ENCODE measurements at regions not wholly inside any gene's neighbourhood (a gene's known extent, or its start where the extent isn't known, plus 50 kb on each side); places are given as distances from the start of the nearest gene placed in this dataset.

GRCh38 chr3:16673530-16673929 lies 68.3 kb upstream of the DAZL start:
- no peak overlapping the region for H3K27ac ChIP-seq (ENCODE audit: low read depth, low read length)
- peaks cover 4% of the 10 kb centered on the region; the same call in 1 of the 2 replicates for H3K36me3 ChIP-seq (ENCODE audit: insufficient read depth, low read length)
- no peaks in the 10 kb centered on the region for H3K79me2 ChIP-seq (ENCODE audit: control insufficient read depth, insufficient read depth, low read length, unreplicated experiment)
- no peaks in the 10 kb centered on the region for H3K4me1 ChIP-seq (ENCODE audit: control insufficient read depth, insufficient read depth, low read length, unreplicated experiment)
- H2AFZ ChIP-seq (ENCODE audit: low read length, unreplicated experiment): no peak overlapping the region
- no peaks in the 10 kb centered on the region for H3K27me3 ChIP-seq (ENCODE audit: insufficient read depth, low read length)
- no peak overlapping the region for H3K4me3 ChIP-seq (ENCODE audit: low read depth, low read length)

DNA sequence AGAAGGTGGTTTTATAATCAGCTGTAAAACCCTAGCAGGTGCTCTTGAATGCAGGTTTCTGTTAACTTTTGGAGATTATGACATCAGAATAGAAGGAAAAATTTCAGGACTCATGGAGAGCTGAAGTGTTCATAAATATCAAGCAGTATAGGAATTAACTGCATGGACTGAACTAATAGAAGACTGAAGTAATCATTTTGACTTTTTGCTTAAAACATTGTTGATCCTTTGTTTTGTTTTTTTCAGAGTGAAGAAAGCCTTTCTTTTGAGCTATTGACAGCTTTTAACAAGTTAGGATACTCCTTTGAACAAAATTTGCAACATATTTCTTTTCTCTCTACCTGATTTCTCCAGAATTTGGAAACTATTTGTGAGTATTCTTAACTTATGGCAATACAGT lies 70.6 kb upstream of the DAZL start:
- Histone ChIP-seq H3K79me2 (ENCODE audit: control insufficient read depth, insufficient read depth, low read length, unreplicated experiment) (no peaks in the 10 kb centered on the region), H2AFZ (ENCODE audit: low read length, unreplicated experiment) (no peak overlapping the region), H3K4me3 (ENCODE audit: low read depth, low read length) (no peak overlapping the region), H3K4me1 (ENCODE audit: control insufficient read depth, insufficient read depth, low read length, unreplicated experiment) (no peaks in the 10 kb centered on the region), H3K36me3 (ENCODE audit: insufficient read depth, low read length) (peaks cover 4% of the 10 kb centered on the region; the same call in 1 of the 2 replicates), H3K27me3 (ENCODE audit: insufficient read depth, low read length) (no peaks in the 10 kb centered on the region), H3K27ac (ENCODE audit: low read depth, low read length) (no peak overlapping the region)

DNA sequence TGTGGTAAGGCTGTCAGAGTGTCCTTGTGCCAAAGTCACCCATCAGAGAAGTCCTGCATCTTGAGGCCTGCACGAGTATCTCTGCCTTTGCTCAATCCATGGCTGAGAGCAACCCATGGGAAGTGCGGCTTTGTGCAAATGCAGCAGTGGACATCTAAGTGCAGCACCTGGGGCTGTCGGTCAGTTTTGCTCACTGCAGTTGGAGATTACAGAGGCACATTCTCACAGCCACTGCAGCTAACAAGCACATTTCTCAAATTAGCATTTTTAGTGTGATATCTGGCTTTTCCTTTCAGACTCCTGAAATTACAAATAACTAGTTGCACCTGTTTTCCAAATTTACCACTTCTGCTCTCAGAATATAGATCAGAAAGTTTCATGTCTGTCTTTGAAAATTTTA lies 81.5 kb upstream of the DAZL start:
- no peaks in the 10 kb centered on the region for H3K79me2 ChIP-seq (ENCODE audit: control insufficient read depth, insufficient read depth, low read length, unreplicated experiment)
- H3K36me3 ChIP-seq (ENCODE audit: insufficient read depth, low read length): no peaks in the 10 kb centered on the region
- peaks cover 8% of the 10 kb centered on the region; the same call in 1 of the 2 replicates for H3K27me3 ChIP-seq (ENCODE audit: insufficient read depth, low read length)
- no peak overlapping the region for H3K27ac ChIP-seq (ENCODE audit: low read depth, low read length)
- H2AFZ ChIP-seq (ENCODE audit: low read length, unreplicated experiment): no peak overlapping the region
- no peaks in the 10 kb centered on the region for H3K4me1 ChIP-seq (ENCODE audit: control insufficient read depth, insufficient read depth, low read length, unreplicated experiment)
- no peak overlapping the region for H3K4me3 ChIP-seq (ENCODE audit: low read depth, low read length)

DNA sequence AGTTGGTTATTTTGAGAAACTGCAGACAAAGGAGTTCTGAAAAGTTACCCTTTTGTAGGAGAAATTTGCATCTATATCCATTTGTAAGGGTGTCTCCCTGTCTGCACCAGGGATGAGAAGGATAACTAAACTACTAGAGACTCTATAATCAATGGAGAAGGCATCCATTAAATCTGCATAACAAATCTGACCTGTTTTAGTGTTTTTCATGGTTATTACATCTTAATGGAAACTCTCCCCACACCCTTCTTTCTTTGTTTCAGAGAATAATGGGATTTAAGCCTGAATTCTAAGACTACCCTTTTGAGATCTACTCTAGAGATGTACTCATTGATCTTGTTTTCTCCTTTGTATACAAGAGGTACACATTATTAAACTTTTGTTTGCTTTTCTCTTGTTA lies 82.0 kb upstream of the DAZL start:
- Histone ChIP-seq H2AFZ (ENCODE audit: low read length, unreplicated experiment) (no peak overlapping the region), H3K36me3 (ENCODE audit: insufficient read depth, low read length) (no peaks in the 10 kb centered on the region), H3K79me2 (ENCODE audit: control insufficient read depth, insufficient read depth, low read length, unreplicated experiment) (no peaks in the 10 kb centered on the region), H3K27me3 (ENCODE audit: insufficient read depth, low read length) (peaks cover 8% of the 10 kb centered on the region; the same call in 1 of the 2 replicates), H3K27ac (ENCODE audit: low read depth, low read length) (no peak overlapping the region), H3K4me3 (ENCODE audit: low read depth, low read length) (no peak overlapping the region), H3K4me1 (ENCODE audit: control insufficient read depth, insufficient read depth, low read length, unreplicated experiment) (no peaks in the 10 kb centered on the region)

- Histone ChIP-seq H3K36me3 (ENCODE audit: insufficient read depth, low read length) (no peaks in the 10 kb centered on the region), H3K79me2 (ENCODE audit: control insufficient read depth, insufficient read depth, low read length, unreplicated experiment) (no peaks in the 10 kb centered on the region), H3K27me3 (ENCODE audit: insufficient read depth, low read length) (no peaks in the 10 kb centered on the region), H3K27ac (ENCODE audit: low read depth, low read length) (no peak overlapping the region), H2AFZ (ENCODE audit: low read length, unreplicated experiment) (no peak overlapping the region), H3K4me1 (ENCODE audit: control insufficient read depth, insufficient read depth, low read length, unreplicated experiment) (peaks cover 15% of the 10 kb centered on the region), H3K4me3 (ENCODE audit: low read depth, low read length) (no peak overlapping the region)
Observed at GRCh38 chr3:16692486-16693344, 87.5 kb upstream of the DAZL start.

GRCh38 chr3:16693820-16694219 lies 88.6 kb upstream of the DAZL start:
- H3K36me3 ChIP-seq (ENCODE audit: insufficient read depth, low read length): no peaks in the 10 kb centered on the region
- peaks cover 25% of the 10 kb centered on the region for H3K4me1 ChIP-seq (ENCODE audit: control insufficient read depth, insufficient read depth, low read length, unreplicated experiment)
- no peaks in the 10 kb centered on the region for H3K27me3 ChIP-seq (ENCODE audit: insufficient read depth, low read length)
- H3K27ac ChIP-seq (ENCODE audit: low read depth, low read length): no peak overlapping the region
- no peak overlapping the region for H2AFZ ChIP-seq (ENCODE audit: low read length, unreplicated experiment)
- no peak overlapping the region for H3K4me3 ChIP-seq (ENCODE audit: low read depth, low read length)
- H3K79me2 ChIP-seq (ENCODE audit: control insufficient read depth, insufficient read depth, low read length, unreplicated experiment): no peaks in the 10 kb centered on the region

- Histone ChIP-seq H3K27me3 (ENCODE audit: insufficient read depth, low read length) (no peaks in the 10 kb centered on the region), H3K4me3 (ENCODE audit: low read depth, low read length) (no peak overlapping the region), H3K27ac (ENCODE audit: low read depth, low read length) (no peak overlapping the region), H3K4me1 (ENCODE audit: control insufficient read depth, insufficient read depth, low read length, unreplicated experiment) (peaks cover 25% of the 10 kb centered on the region), H3K36me3 (ENCODE audit: insufficient read depth, low read length) (no peaks in the 10 kb centered on the region), H2AFZ (ENCODE audit: low read length, unreplicated experiment) (peak overlapping the region; percentile 24), H3K79me2 (ENCODE audit: control insufficient read depth, insufficient read depth, low read length, unreplicated experiment) (no peaks in the 10 kb centered on the region)
Observed at GRCh38 chr3:16695710-16696109, 90.5 kb upstream of the DAZL start.

DNA sequence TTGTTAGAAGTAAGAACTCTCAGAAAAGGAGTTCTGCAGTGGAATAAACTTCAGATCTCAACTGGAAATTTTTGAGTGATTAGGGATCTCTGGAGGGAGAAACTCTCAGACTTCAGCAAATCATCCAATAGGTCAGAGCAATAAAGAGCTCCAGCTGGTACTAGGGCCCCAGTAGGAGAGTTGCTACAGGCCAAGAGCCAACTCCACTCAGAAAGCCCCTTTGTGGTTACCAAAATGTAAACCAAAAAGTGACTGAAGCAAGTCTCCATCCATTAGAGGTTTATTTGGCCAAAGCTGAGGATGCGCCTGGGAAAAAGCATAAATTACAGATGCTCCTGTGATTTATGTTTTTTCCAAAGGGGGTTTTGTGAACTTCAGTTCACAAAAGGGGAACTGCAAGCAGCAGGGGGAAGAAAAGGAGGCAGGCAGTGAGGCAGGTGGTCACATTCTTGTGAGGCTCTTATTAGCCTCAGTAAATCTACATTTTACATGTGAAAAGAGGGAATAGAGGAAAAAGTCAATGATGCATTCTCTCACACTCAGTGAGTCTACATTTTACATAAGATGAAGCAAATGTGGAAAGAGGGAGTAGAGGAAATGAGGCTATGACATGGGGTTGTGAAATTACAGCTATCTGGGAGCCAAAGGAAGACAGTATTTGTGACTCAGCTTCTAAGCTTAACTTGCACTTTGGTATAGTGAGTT lies 92.4 kb upstream of the DAZL start:
- no peaks in the 10 kb centered on the region for H3K79me2 ChIP-seq (ENCODE audit: control insufficient read depth, insufficient read depth, low read length, unreplicated experiment)
- H3K4me3 ChIP-seq (ENCODE audit: low read depth, low read length): no peak overlapping the region

GRCh38 chr3:16700651-16701050 lies 95.4 kb upstream of the DAZL start:
- H3K27me3 ChIP-seq (ENCODE audit: insufficient read depth, low read length): no peaks in the 10 kb centered on the region
- peaks cover 25% of the 10 kb centered on the region for H3K4me1 ChIP-seq (ENCODE audit: control insufficient read depth, insufficient read depth, low read length, unreplicated experiment)
- H3K4me3 ChIP-seq (ENCODE audit: low read depth, low read length): no peak overlapping the region
- no peaks in the 10 kb centered on the region for H3K36me3 ChIP-seq (ENCODE audit: insufficient read depth, low read length)
- H3K79me2 ChIP-seq (ENCODE audit: control insufficient read depth, insufficient read depth, low read length, unreplicated experiment): no peaks in the 10 kb centered on the region
- H2AFZ ChIP-seq (ENCODE audit: low read length, unreplicated experiment): no peak overlapping the region
- H3K27ac ChIP-seq (ENCODE audit: low read depth, low read length): no peak overlapping the region

More for the DNA sequence above, 92.4 kb upstream of the DAZL start:
- peaks cover 25% of the 10 kb centered on the region for H3K4me1 ChIP-seq (ENCODE audit: control insufficient read depth, insufficient read depth, low read length, unreplicated experiment)
- peak overlapping the region; percentile 36; the same call in 1 of the 2 replicates for H3K27ac ChIP-seq (ENCODE audit: low read depth, low read length)
- no peaks in the 10 kb centered on the region for H3K27me3 ChIP-seq (ENCODE audit: insufficient read depth, low read length)
- H2AFZ ChIP-seq (ENCODE audit: low read length, unreplicated experiment): peak overlapping the region; percentile 47
- H3K36me3 ChIP-seq (ENCODE audit: insufficient read depth, low read length): no peaks in the 10 kb centered on the region

DNA sequence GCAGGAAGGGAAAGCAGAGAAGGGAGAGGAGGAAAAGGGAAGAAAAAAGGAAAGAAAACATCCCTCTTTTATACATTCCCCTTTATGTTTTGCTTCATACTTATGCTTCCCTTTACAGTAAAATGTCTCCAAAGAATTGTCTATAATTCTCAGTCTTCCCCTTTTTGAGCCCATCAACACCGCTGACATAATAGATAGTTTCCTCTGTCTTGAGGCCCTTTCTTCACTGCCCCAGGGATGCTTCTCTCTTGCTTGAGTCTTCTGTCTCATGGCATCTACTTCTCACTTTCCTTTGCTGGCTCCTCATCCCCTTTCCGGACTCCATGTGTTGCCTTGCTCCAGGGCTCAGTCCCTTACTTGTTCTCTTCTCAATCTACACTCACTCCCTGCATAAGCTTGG lies 99.7 kb upstream of the DAZL start:
- Histone ChIP-seq H2AFZ (ENCODE audit: low read length, unreplicated experiment) (no peak overlapping the region), H3K4me3 (ENCODE audit: low read depth, low read length) (no peak overlapping the region), H3K27ac (ENCODE audit: low read depth, low read length) (no peak overlapping the region), H3K36me3 (ENCODE audit: insufficient read depth, low read length) (no peaks in the 10 kb centered on the region), H3K79me2 (ENCODE audit: control insufficient read depth, insufficient read depth, low read length, unreplicated experiment) (no peaks in the 10 kb centered on the region), H3K27me3 (ENCODE audit: insufficient read depth, low read length) (no peaks in the 10 kb centered on the region), H3K4me1 (ENCODE audit: control insufficient read depth, insufficient read depth, low read length, unreplicated experiment) (no peaks in the 10 kb centered on the region)

DNA sequence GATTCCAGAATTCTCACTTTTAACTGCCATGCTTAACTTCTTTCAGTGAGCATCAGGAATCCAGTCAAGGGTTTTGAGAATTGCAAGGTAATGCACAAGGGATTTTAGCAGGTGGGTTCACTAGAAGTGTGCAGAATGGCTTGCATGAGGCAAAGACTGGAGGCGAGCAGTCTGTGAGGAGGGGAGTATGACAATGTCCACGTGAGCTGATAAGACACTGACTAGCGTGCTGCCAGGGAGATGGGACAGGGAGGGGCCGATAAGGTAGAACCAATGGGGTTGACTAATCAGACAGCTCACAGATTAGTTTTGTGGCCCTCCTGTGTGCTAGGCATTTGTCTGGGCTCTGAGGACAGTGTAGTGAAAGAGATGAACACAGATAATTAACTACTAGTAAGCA lies 102.0 kb upstream of the DAZL start:
- H3K27me3 ChIP-seq (ENCODE audit: insufficient read depth, low read length): no peaks in the 10 kb centered on the region

More for the DNA sequence above, 102.0 kb upstream of the DAZL start:
- H3K27ac ChIP-seq (ENCODE audit: low read depth, low read length): no peak overlapping the region
- no peak overlapping the region for H3K4me3 ChIP-seq (ENCODE audit: low read depth, low read length)
- H2AFZ ChIP-seq (ENCODE audit: low read length, unreplicated experiment): no peak overlapping the region
- H3K4me1 ChIP-seq (ENCODE audit: control insufficient read depth, insufficient read depth, low read length, unreplicated experiment): peaks cover 4% of the 10 kb centered on the region
- H3K79me2 ChIP-seq (ENCODE audit: control insufficient read depth, insufficient read depth, low read length, unreplicated experiment): no peaks in the 10 kb centered on the region
- no peaks in the 10 kb centered on the region for H3K36me3 ChIP-seq (ENCODE audit: insufficient read depth, low read length)

All from ACC112 (cell line).